PC-9 (cell line): ENCODE measurements at regions not wholly inside any gene's neighbourhood (a gene's known extent, or its start where the extent isn't known, plus 50 kb on each side); places are given as distances from the start of the nearest gene placed in this dataset.

Experiments
- BruUV-seq: library from RNA; stranded (reverse); fragments of 400-500 nt; replicated peaks from 2 replicates; lab custom pipeline; 2021; lab: Mats Ljungman, UMichigan
- CTCF ChIA-PET: fragments of 300-600 bp; sonication (Branson Sonifier 250); formaldehyde crosslinking; loops from one replicate; lab custom pipeline; 2022; ENCODE audit warnings: antibody characterized with exemption; lab: Charles Lee
- POLR2A ChIA-PET: fragments of 300-600 bp; sonication (Branson Sonifier 250); formaldehyde crosslinking; loops from one replicate; lab custom pipeline; 2022; ENCODE audit warnings: antibody characterized with exemption; ENCODE audit not compliant: unreplicated experiment; lab: Charles Lee
- DNase-seq, 2 experiments: peaks; one replicate each; pipeline versions ENCODE4 v3.0.0 to v3.0.0-alpha.2; 2015 to 2022; ENCODE audit warnings: mixed read lengths in 1 of 2
- H2AFZ ChIP-seq: fragments of 200-600 bp; sonication (generic); 2 replicates; pipeline ENCODE4 v1.8.1; 2017; ENCODE audit warnings: antibody characterized with exemption
- H3F3A ChIP-seq: fragments of 200-600 bp; sonication (generic); 2 replicates; pipeline ENCODE4 v1.8.1; 2017; ENCODE audit warnings: antibody characterized with exemption, mild to moderate bottlenecking, low read depth; ENCODE audit not compliant: insufficient read depth
- H3K27ac ChIP-seq: fragments of 200-600 bp; sonication (generic); 2 replicates; pipeline ENCODE4 v1.6.1; 2016; ENCODE audit warnings: mixed run types
- H3K27me3 ChIP-seq: fragments of 200-600 bp; sonication (generic); 2 replicates; pipeline ENCODE4 v1.6.1; 2016; ENCODE audit warnings: low read depth, mixed run types; ENCODE audit not compliant: insufficient read depth
- H3K36me3 ChIP-seq: fragments of 200-600 bp; sonication (generic); 2 replicates; pipeline ENCODE4 v1.6.1; 2016; ENCODE audit warnings: low read depth, mixed run types
- H3K4me1 ChIP-seq: fragments of 200-600 bp; sonication (generic); replicated peaks from 2 replicates; pipeline ENCODE4 v1.6.1; 2016; ENCODE audit warnings: mixed run types; ENCODE audit not compliant: insufficient read depth
- H3K4me2 ChIP-seq: fragments of 200-600 bp; sonication (generic); 2 replicates; pipeline ENCODE4 v1.6.1; 2017; ENCODE audit warnings: mixed run types
- H3K4me3 ChIP-seq: fragments of 200-600 bp; sonication (generic); 2 replicates; pipeline ENCODE4 v1.6.1; 2016; ENCODE audit warnings: mixed run types
- H3K79me2 ChIP-seq: fragments of 200-600 bp; sonication (generic); 2 replicates; pipeline ENCODE4 v1.6.1; 2017; ENCODE audit warnings: low read depth, mixed run types
- H3K9me2 ChIP-seq: fragments of 200-600 bp; sonication (generic); 2 replicates; pipeline ENCODE4 v1.8.1; 2017; ENCODE audit warnings: mild to moderate bottlenecking; ENCODE audit not compliant: insufficient read depth
- H3K9me3 ChIP-seq: fragments of 200-600 bp; sonication (generic); 2 replicates; pipeline ENCODE4 v1.8.1; 2016; ENCODE audit warnings: low read depth; ENCODE audit not compliant: insufficient read depth
- H4K20me1 ChIP-seq: fragments of 200-600 bp; sonication (generic); 2 replicates; pipeline ENCODE4 v1.8.1; 2017; ENCODE audit not compliant: insufficient read depth
- CTCF ChIP-seq: fragments of 200-600 bp; sonication (generic); conservative IDR thresholded peaks from 2 replicates; pipeline ENCODE4 v1.6.1; 2017; ENCODE audit warnings: mixed run types, antibody characterized with exemption, mild to moderate bottlenecking, moderate library complexity
- EZH2 ChIP-seq: fragments of 200-600 bp; sonication (generic); IDR thresholded peaks from 2 replicates; pipeline ENCODE4 v1.8.0; 2017; ENCODE audit warnings: antibody characterized with exemption, low read depth
- intact Hi-C: fragments of 100-400 bp; cut with micrococcal nuclease; formaldehyde crosslinking; loops from one replicate; pipeline ENCODE4 v1.10.0; 2022; ENCODE audit not compliant: unreplicated experiment

GRCh38 chr5:107323536-107323935 is 347.2 kb downstream of the EFNA5 start:
- ChIA-PET CTCF (no interaction called here), POLR2A (no interaction called here)
- intact Hi-C loops = no loop called here
- TF ChIP-seq CTCF = no peak
- Histone ChIP-seq H3F3A (no peaks in the 10 kb centered on the region), H2AFZ (no peak overlapping the region), H3K79me2 (no peaks in the 10 kb centered on the region), H3K27me3 (no peaks in the 10 kb centered on the region), H3K4me2 (no peak overlapping the region), H3K36me3 (no peaks in the 10 kb centered on the region), H3K4me3 (no peak overlapping the region), H3K4me1 (no peaks in the 10 kb centered on the region), H3K27ac (no peak overlapping the region), H3K9me3 (no peaks in the 10 kb centered on the region), H3K9me2 (no peaks in the 10 kb centered on the region; the same call in 1 of the 2 replicates), H4K20me1 (no peaks in the 10 kb centered on the region; the same call in 1 of the 2 replicates)
- no TSS peak for BruUV-seq
- DNase-seq = no peak

- BruUV-seq = no TSS peak
- H3F3A ChIP-seq = no peaks in the 10 kb centered on the region
- no peak for DNase-seq
- no peaks in the 10 kb centered on the region for H3K27me3 ChIP-seq
- intact Hi-C loops = no loop called here
- no peaks in the 10 kb centered on the region for H3K4me1 ChIP-seq
- no peaks in the 10 kb centered on the region for H3K79me2 ChIP-seq
- TF ChIP-seq CTCF = no peak
- no peak for TF ChIP-seq EZH2
- H3K27ac ChIP-seq = no peak overlapping the region
- H3K9me2 ChIP-seq = no peaks in the 10 kb centered on the region
- no peaks in the 10 kb centered on the region for H3K9me3 ChIP-seq
- POLR2A ChIA-PET = interaction anchor here (0.6 kb wide), 1 partner anchor 81 kb away, joined by 3 read pairs; no protein-coding TSS in a partner anchor
- no peak overlapping the region for H3K4me3 ChIP-seq
- CTCF ChIA-PET = no interaction called here
- H2AFZ ChIP-seq = no peak overlapping the region
- H3K4me2 ChIP-seq = no peak overlapping the region
- no peaks in the 10 kb centered on the region; the same call in 1 of the 2 replicates for H4K20me1 ChIP-seq
- H3K36me3 ChIP-seq = no peaks in the 10 kb centered on the region
Observed at GRCh38 chr5:107322936-107323335, 347.8 kb downstream of the EFNA5 start.

GRCh38 chr5:107321906-107322305 is 348.8 kb downstream of the EFNA5 start:
- ChIA-PET POLR2A (no interaction called here), CTCF (interaction anchor here (0.6 kb wide), 1 partner anchor 147 kb away, joined by 5 read pairs; no protein-coding TSS in a partner anchor)
- no peak for TF ChIP-seq CTCF
- no peak for TF ChIP-seq EZH2
- DNase-seq = no peak
- Histone ChIP-seq H3K79me2 (no peaks in the 10 kb centered on the region), H3K4me3 (no peak overlapping the region), H3F3A (no peaks in the 10 kb centered on the region), H4K20me1 (no peaks in the 10 kb centered on the region; the same call in 1 of the 2 replicates), H3K27ac (no peak overlapping the region), H3K9me2 (no peaks in the 10 kb centered on the region), H3K27me3 (no peaks in the 10 kb centered on the region), H3K36me3 (no peaks in the 10 kb centered on the region), H3K4me2 (no peak overlapping the region), H3K9me3 (no peaks in the 10 kb centered on the region), H3K4me1 (no peaks in the 10 kb centered on the region), H2AFZ (no peak overlapping the region)
- BruUV-seq = no TSS peak
- intact Hi-C loops = no loop called here
